ENCODE measurements at regions not wholly inside any gene's neighbourhood (a gene's known extent, or its start where the extent isn't known, plus 50 kb on each side); places are given as distances from the start of the nearest gene placed in this dataset.

DNA sequence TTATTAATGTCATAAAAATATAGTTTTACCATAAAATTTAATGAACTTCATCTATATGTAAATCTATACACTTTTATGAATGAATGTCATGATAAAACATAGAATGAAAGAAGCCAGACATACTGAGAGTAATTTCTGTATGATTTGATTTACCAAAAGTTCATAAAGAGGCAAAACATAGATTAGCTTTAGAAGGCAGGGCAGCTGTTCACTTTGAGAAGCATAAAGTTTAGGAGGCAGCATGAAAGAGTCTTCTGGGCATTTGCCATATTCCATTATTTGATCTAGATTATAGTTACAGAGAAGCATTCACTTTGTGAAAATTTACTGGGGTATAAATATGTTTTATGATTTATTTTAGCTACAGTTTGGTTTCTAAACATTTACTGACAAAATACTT is 487.2 kb downstream of the ANKRD7 start:
- DNase-seq: no peak

GRCh38 chr7:118713039-118713438 is 488.5 kb downstream of the ANKRD7 start:
- no peak for DNase-seq

DNA sequence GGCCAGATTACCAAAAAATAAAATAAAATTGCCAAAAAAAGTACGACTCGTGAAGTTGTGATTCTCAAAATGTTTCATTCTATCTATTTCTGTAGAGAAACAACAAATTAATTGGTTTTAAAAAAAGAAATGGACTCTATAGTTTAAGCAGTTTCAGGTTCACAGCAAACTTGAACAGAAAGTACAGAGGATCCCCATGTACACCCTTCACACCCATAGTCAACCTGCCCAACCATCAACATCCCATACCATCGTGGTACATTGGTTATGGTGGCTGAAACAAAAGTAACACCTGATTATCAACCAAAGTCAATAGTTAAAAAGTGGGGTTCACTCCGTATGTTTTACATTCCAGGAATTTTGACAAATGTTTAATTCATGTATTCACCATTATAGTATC is 496.1 kb downstream of the ANKRD7 start:
- no peak for DNase-seq

DNA sequence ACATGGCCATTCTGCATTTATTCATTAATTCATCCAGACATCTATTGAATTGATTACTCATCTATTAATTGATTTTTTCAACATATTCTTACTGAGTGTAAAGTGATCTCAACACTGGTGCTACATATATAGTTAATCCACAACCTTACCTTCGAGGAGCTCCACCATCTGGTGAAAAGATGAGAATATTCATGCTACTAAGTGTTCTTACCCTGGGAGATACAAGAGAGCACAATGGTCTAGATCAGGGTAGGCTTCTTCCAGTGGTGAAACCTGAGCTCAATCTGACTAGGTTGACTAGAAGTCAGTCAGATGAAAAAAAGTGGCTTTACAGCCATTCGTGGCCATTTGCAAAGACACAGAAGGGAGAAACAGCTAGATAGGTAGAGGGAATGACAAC is 507.4 kb downstream of the ANKRD7 start:
- no peak for DNase-seq

DNA sequence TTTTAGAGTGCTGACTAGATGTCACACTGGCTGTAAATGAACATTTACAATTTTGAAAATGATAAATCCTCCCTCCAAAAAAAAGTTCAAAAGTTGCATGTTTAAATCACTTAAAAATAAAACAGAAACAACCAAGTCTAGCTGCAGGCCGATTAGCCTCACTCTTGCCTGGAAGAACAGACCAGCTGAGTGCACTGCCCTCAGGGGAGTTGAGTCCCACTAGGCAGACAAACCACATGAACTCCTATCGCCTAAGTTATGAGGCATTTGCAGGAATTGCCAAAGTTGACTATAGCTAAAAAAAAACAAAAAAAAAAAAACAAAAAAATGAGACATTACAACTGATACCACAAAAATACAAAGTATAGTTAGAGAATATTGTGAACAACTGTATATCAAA is 510.0 kb downstream of the ANKRD7 start:
- DNase-seq: no peak

GRCh38 chr7:118735441-118735840 is 510.9 kb downstream of the ANKRD7 start:
- no peak for DNase-seq

DNA sequence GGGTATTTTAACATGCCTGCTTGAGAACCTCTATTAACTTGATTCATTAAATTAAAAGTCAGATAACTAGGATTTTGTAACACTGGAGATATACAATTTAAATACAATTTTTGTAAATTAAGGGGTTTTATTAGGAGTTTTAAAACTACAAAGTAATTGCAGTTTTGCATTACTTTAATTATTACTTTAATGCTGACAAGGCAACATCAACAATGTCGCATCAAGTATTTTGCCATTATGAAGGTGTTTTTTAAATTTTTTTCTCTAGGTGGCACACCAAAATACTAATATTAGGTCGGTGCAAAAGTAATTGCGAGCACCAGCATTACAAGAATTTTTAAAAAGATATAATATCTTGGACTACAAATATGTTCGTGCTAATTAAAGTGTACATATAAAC is 513.4 kb downstream of the ANKRD7 start:
- no peak for DNase-seq

- DNase-seq: no peak
Measured at GRCh38 chr7:118745927-118746326, 521.4 kb downstream of the ANKRD7 start.

GRCh38 chr7:118747473-118747872 is 523.0 kb downstream of the ANKRD7 start:
- DNase-seq: no peak

DNA sequence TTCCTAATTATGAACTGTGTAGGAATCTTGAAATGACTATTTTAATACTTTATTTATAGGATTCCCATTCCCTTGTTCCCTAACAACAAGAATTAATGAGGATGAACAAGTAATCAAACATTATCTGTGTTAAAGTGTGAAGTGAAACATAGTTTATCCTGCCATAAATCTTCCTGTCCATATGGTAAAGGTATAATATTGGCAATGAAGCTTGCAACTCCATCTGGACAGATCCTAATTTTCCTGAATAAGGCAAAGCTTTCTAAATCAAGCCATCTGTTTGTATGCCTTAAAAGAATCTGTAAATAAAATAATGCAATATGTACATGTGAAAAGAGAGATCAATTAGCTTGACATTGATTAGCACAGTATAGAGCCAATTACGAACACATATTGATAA is 529.0 kb downstream of the ANKRD7 start:
- no peak for DNase-seq

- DNase-seq: no peak
Measured at GRCh38 chr7:118754608-118755007, 530.1 kb downstream of the ANKRD7 start.

- DNase-seq: no peak
Measured at GRCh38 chr7:118755067-118755625, 530.6 kb downstream of the ANKRD7 start.

- no peak for DNase-seq
Measured at GRCh38 chr7:118757066-118757465, 532.6 kb downstream of the ANKRD7 start.

DNA sequence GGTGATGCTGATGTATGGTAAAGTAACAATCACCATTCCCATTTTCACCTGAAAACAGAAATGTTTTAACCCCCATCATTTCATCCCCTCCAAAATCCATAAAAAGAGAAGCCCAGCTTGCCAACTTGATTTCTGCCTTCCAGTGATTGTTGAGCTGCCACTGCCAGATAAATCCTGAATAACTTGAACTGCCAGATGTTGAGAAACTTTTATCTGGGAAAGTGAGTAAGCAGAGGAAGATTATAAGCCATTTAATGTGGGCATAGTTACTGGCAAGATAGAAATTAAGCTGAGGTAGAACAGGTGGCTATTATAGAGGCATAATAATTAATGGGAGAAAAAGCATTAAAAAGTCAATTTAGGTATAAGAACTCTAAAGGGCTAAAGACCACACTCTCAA is 534.1 kb downstream of the ANKRD7 start:
- DNase-seq: no peak

- DNase-seq: no peak
Measured at GRCh38 chr7:118759921-118760320, 535.4 kb downstream of the ANKRD7 start.

- DNase-seq: no peak
Measured at GRCh38 chr7:118762451-118762850, 537.9 kb downstream of the ANKRD7 start.

DNA sequence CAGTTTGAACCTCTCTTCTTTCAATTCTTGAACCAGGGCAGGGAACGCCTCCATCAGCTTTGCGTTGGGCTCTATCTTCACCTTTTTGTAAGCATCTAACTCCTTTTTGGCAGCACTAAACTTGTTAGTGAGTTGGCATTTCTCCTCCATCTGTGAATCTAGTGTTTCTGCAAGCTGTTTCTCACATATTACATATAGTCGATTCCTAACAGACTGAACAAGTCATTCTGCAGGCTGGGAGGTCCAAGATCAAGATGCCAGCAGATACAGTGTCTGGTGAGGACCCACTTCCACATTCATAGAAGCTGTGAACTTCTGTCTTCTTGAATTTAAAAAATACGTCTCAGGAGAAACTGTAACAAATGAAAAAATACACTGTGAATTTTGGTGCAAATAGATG is 539.7 kb downstream of the ANKRD7 start:
- DNase-seq: no peak

GRCh38 chr7:118771672-118772071 is 547.2 kb downstream of the ANKRD7 start:
- no peak for DNase-seq

DNA sequence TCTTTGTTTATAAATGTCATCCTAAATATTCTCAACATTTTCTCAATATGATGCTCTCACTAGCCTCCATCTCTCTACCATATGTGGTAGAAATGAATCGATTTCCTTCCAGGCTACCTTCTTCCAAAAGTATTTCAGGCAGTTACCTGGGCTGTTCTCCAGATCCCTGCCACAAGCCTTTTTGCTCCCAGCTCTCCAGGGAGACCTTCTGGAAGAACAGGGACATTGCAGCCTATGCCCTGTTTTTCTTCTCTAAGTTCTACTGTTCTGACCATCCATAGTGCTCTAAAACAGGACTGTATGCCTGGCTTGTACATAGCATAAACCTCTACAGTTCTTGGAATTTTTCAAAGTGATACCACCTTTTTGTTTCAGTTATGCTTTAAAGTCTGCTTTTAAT is 552.8 kb downstream of the ANKRD7 start:
- no peak for DNase-seq

- DNase-seq: no peak
Measured at GRCh38 chr7:118792682-118793081, 568.2 kb downstream of the ANKRD7 start.

DNA sequence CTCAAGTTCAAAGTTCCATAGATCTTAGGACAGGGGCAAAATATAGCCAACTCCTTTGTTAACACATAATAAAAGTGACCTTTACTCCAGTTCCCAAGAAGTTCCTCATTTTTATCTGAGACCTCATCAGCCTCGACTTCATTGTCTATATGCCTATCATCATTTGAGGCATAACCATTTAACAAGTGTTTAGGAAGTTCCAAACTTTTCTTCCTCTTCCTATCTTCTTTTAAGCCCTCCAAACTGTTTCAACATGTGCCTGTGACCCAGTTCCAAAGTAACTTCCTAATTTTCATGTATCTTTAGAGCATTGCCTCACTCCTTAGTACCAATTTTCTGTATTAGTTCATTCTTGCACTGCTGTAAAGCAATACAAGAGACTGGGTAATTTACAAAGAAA is 569.1 kb downstream of the ANKRD7 start:
- DNase-seq: no peak

- DNase-seq: no peak
Measured at GRCh38 chr7:118794419-118794818, 569.9 kb downstream of the ANKRD7 start.

DNA sequence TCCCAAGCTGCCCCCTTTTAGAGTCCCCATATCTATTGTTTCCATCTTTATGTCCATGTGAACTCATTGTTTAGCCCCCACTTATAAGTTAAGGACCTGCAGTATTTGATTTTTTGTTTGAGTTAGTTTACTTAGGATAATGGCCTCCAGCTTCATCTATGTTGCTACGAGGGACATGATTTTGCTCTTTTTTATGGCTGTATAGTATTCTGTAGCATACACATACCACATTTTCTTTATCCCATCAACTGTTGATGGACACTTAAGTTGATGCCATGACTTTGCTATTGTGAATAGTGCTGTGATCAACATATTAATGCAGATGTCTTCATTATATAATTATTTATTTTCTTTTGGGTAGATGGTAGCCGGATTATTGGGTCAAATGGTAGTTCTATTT is 576.9 kb downstream of the ANKRD7 start:
- DNase-seq: no peak

DNA sequence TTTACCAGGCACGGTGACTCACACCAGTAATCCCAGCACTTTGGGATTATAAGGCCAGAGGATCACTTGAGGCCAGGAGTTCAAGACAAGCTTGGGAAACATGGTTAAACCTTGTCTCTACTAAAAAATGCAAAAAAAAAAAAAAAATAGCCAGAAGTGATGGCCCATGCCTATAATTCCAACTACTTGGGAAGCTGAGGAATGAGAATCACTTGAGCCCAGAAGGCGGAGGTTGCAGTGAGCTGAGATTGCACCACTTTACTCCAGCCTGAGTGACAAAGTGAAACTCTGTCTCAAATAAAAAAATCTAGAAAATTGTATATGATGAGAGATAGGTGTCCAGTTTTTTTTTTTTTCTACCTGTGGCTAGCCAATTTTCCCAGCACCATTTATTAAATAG is 578.2 kb downstream of the ANKRD7 start:
- no peak for DNase-seq

GRCh38 chr7:118826246-118826645 is 601.7 kb downstream of the ANKRD7 start:
- no peak for DNase-seq

GRCh38 chr7:118836933-118837332 is 612.4 kb downstream of the ANKRD7 start:
- no peak for DNase-seq
